Inflammatory macrophage treated with lipopolysaccharide for 1 hour (primary cell): ENCODE measurements at regions not wholly inside any gene's neighbourhood (a gene's known extent, or its start where the extent isn't known, plus 50 kb on each side); places are given as distances from the start of the nearest gene placed in this dataset.

ENCODE experiments used
- DNase-seq, 2 donors: peaks; one replicate each; pipeline ENCODE4 v3.0.0-alpha.2; 2020 to 2022

GRCh38 chr4:181647396-181648147 is 595.6 kb upstream of the TENM3 start:
- DNase-seq: no peak

- no peak for DNase-seq
These were observed 593.0 kb upstream of the TENM3 start for GRCh38 chr4:181650033-181650825.

- no peak for DNase-seq
These were observed 586.5 kb upstream of the TENM3 start for GRCh38 chr4:181656748-181657147.

GRCh38 chr4:181659202-181659601 is 584.0 kb upstream of the TENM3 start:
- DNase-seq: no peak

GRCh38 chr4:181659876-181660275 is 583.3 kb upstream of the TENM3 start:
- no peak for DNase-seq

- DNase-seq: no peak
These were observed 582.1 kb upstream of the TENM3 start for GRCh38 chr4:181661090-181661489.

GRCh38 chr4:181661923-181662322 is 581.3 kb upstream of the TENM3 start:
- DNase-seq: no peak

- no peak for DNase-seq
These were observed 580.8 kb upstream of the TENM3 start for GRCh38 chr4:181662383-181662782.

- no peak for DNase-seq
These were observed 572.7 kb upstream of the TENM3 start for GRCh38 chr4:181670506-181670905.

GRCh38 chr4:181671672-181672071 is 571.5 kb upstream of the TENM3 start:
- no peak for DNase-seq

GRCh38 chr4:181672751-181673150 is 570.5 kb upstream of the TENM3 start:
- DNase-seq: no peak

- no peak for DNase-seq
These were observed 568.8 kb upstream of the TENM3 start for GRCh38 chr4:181674315-181674875.

GRCh38 chr4:181676546-181676945 is 566.7 kb upstream of the TENM3 start:
- DNase-seq: no peak

GRCh38 chr4:181677201-181677600 is 566.0 kb upstream of the TENM3 start:
- no peak for DNase-seq

- DNase-seq: no peak
These were observed 565.6 kb upstream of the TENM3 start for GRCh38 chr4:181677621-181678020.

- DNase-seq: no peak
These were observed 563.4 kb upstream of the TENM3 start for GRCh38 chr4:181679754-181680153.

GRCh38 chr4:181682367-181683047 is 560.7 kb upstream of the TENM3 start:
- DNase-seq: no peak

GRCh38 chr4:181684310-181684709 is 558.9 kb upstream of the TENM3 start:
- DNase-seq: no peak

- DNase-seq: no peak
These were observed 557.7 kb upstream of the TENM3 start for GRCh38 chr4:181685461-181685860.

- no peak for DNase-seq
These were observed 557.3 kb upstream of the TENM3 start for GRCh38 chr4:181685911-181686310.

GRCh38 chr4:181687116-181687515 is 556.1 kb upstream of the TENM3 start:
- DNase-seq: no peak

GRCh38 chr4:181688432-181688831 is 554.8 kb upstream of the TENM3 start:
- DNase-seq: no peak

GRCh38 chr4:181688872-181689271 is 554.3 kb upstream of the TENM3 start:
- no peak for DNase-seq
